Liver (tissue), 8 donors: ENCODE measurements at regions not wholly inside any gene's neighbourhood (a gene's known extent, or its start where the extent isn't known, plus 50 kb on each side); places are given as distances from the start of the nearest gene placed in this dataset.

ENCODE experiments used
- DNase-seq: peaks from one replicate; pipeline ENCODE4 v3.0.0-alpha.2; 2017; ENCODE audit warnings: low spot score
- H3K27ac ChIP-seq, 2 donors: one replicate each; pipeline ENCODE4 v1.7.0; 2013; ENCODE audit warnings: inconsistent platforms in 2 of 2, low read length in 2 of 2, control low read depth in 1 of 2, low read depth in 1 of 2, mild to moderate bottlenecking in 1 of 2
- H3K27me3 ChIP-seq, 4 donors: one replicate each; pipeline versions ENCODE4 v1.6.1 to v1.7.0; 2013; ENCODE audit warnings: low read length in 3 of 4, inconsistent platforms in 1 of 4, mild to moderate bottlenecking in 1 of 4, moderate library complexity in 1 of 4; ENCODE audit not compliant: control insufficient read depth in 4 of 4, insufficient read depth in 4 of 4
- H3K36me3 ChIP-seq, 4 donors: one replicate each; pipeline versions ENCODE4 v1.6.1 to v1.7.0; 2013; ENCODE audit warnings: low read length in 3 of 4, mild to moderate bottlenecking in 3 of 4, low read depth in 1 of 4, moderate library complexity in 1 of 4; ENCODE audit not compliant: control insufficient read depth in 4 of 4, insufficient read depth in 3 of 4
- H3K4me1 ChIP-seq, 4 donors: one replicate each; pipeline versions ENCODE4 v1.6.1 to v1.7.0; 2013; ENCODE audit warnings: low read length in 3 of 4, mild to moderate bottlenecking in 3 of 4, moderate library complexity in 1 of 4; ENCODE audit not compliant: control insufficient read depth in 4 of 4, insufficient read depth in 4 of 4
- H3K4me3 ChIP-seq, 3 donors: one replicate each; pipeline versions ENCODE4 v1.6.1 to v1.7.0; 2013; ENCODE audit warnings: low read length in 3 of 3, control low read depth in 1 of 3, low read depth in 1 of 3, mild to moderate bottlenecking in 1 of 3
- H3K9ac ChIP-seq, 2 donors: one replicate each; pipeline ENCODE4 v1.7.0; 2013; ENCODE audit warnings: low read length in 2 of 2, mild to moderate bottlenecking in 2 of 2, moderate library complexity in 2 of 2, control low read depth in 1 of 2, low read depth in 1 of 2
- H3K9me3 ChIP-seq, 4 donors: one replicate each; pipeline versions ENCODE4 v1.6.1 to v1.7.0; 2013; ENCODE audit warnings: low read length in 3 of 4; ENCODE audit not compliant: control insufficient read depth in 4 of 4
- EGR1 ChIP-seq, 2 donors: IDR thresholded peaks; 2 replicates each; pipeline ENCODE4 v1.6.1; 2016 to 2018; ENCODE audit warnings: antibody characterized with exemption in 2 of 2, low read depth in 2 of 2
- FOXA1 ChIP-seq: IDR thresholded peaks from 2 replicates; pipeline ENCODE4 v1.6.1; 2016; ENCODE audit warnings: antibody characterized with exemption
- FOXA2 ChIP-seq: IDR thresholded peaks from 2 replicates; pipeline ENCODE4 v1.6.1; 2016; ENCODE audit warnings: antibody characterized with exemption
- GABPA ChIP-seq, 2 donors: IDR thresholded peaks in 1 of 2; conservative IDR thresholded peaks in 1 of 2; 2 replicates each; pipeline ENCODE4 v1.6.1; 2016; ENCODE audit warnings: antibody characterized with exemption in 2 of 2, mild to moderate bottlenecking in 1 of 2, moderate library complexity in 1 of 2
- HNF4A ChIP-seq, 2 donors: conservative IDR thresholded peaks; 2 replicates each; pipeline ENCODE4 v1.6.1; 2016; ENCODE audit warnings: antibody characterized with exemption in 2 of 2, mild to moderate bottlenecking in 2 of 2
- HNF4G ChIP-seq: IDR thresholded peaks from 2 replicates; pipeline ENCODE4 v1.6.1; 2016; ENCODE audit warnings: antibody characterized with exemption
- JUND ChIP-seq, 2 donors: IDR thresholded peaks; 2 replicates each; pipeline ENCODE4 v1.6.1; 2016; ENCODE audit warnings: antibody characterized with exemption in 2 of 2
- NR2F2 ChIP-seq: IDR thresholded peaks from 2 replicates; pipeline ENCODE4 v1.6.1; 2016; ENCODE audit warnings: antibody characterized with exemption
- RAD21 ChIP-seq, 2 donors: IDR thresholded peaks; 2 replicates each; pipeline ENCODE4 v1.6.1; 2016; ENCODE audit warnings: antibody characterized with exemption in 2 of 2, mild to moderate bottlenecking in 2 of 2
- SP1 ChIP-seq: IDR thresholded peaks from 2 replicates; pipeline ENCODE4 v1.6.1; 2018; ENCODE audit warnings: antibody characterized with exemption, mild to moderate bottlenecking
- TAF1 ChIP-seq: conservative IDR thresholded peaks from 2 replicates; pipeline ENCODE4 v1.6.1; 2016; ENCODE audit warnings: antibody characterized with exemption, mild to moderate bottlenecking
- YY1 ChIP-seq: IDR thresholded peaks from 2 replicates; pipeline ENCODE4 v1.6.1; 2016; ENCODE audit warnings: antibody characterized with exemption, mild to moderate bottlenecking
- WGBS: extraction: QIAGEN DNeasy Blood & Tissue Kit; methylation state at CpG from one replicate; pipeline ENCODE4 v1.1.7; 2013; 5-methylcytosine and 5-hydroxymethylcytosine counted together
- TF ChIP-seq, protein P1 (sequence below): IDR thresholded peaks from 2 replicates; pipeline ENCODE4 v1.6.1; 2016; ENCODE audit warnings: antibody characterized with exemption, mild to moderate bottlenecking
- TF ChIP-seq, protein P2 (sequence below): IDR thresholded peaks from 2 replicates; pipeline ENCODE4 v1.6.1; 2016; ENCODE audit warnings: antibody characterized with exemption
- TF ChIP-seq, protein P3 (sequence below): IDR thresholded peaks from 2 replicates; pipeline ENCODE4 v1.6.1; 2016; ENCODE audit warnings: antibody characterized with exemption
- TF ChIP-seq, protein P4 (sequence below): fragments of 150-350 bp; IDR thresholded peaks from 2 replicates; pipeline ENCODE4 v1.5.1; 2017; ENCODE audit warnings: improper control_type of control experiment, low read depth, low read length; ENCODE audit not compliant: missing input control
- TF ChIP-seq, protein P5 (sequence below): IDR thresholded peaks from 2 replicates; pipeline ENCODE4 v1.6.1; 2016; ENCODE audit warnings: antibody characterized with exemption
- donor health status: healthy.
- donor health status: healthy.
- donor health status: healthy.
- donor health status: healthy.
- donor health status: healthy.

DNA sequence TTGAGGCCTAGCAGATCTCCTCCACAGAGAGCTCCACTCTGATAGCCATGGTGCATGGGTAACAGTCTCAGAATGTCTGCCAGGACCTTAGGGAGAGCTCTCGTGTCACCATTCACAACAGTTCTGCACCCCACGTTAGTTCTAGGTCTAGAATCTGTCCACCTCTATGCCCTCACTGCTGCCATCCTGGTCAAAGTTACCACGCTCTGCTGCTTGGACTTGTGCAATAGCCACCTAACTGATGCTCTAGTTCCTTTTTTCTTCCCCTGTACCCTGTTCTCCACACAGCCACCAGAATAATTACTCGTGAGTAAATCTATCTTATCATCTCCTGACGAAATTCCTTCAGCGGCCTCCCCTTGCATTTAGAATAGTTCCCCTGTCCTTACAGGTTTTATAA lies 268.8 kb upstream of the GATB start:
- no peak overlapping the region for H3K27ac ChIP-seq
- DNase-seq: no peak
- no peak overlapping the region for H3K9ac ChIP-seq
- WGBS: 90% methylated on average over 6 of the region's 6 CpGs
- no peaks in the 10 kb centered on the region for H3K36me3 ChIP-seq
- no peak overlapping the region for H3K4me3 ChIP-seq
- peaks cover 0 to 3% (median 0%) of the 10 kb centered on the region in 4 donors for H3K9me3 ChIP-seq
- H3K27me3 ChIP-seq: no peaks in the 10 kb centered on the region
- H3K4me1 ChIP-seq: no peaks in the 10 kb centered on the region
- TF ChIP-seq, protein P1, sequence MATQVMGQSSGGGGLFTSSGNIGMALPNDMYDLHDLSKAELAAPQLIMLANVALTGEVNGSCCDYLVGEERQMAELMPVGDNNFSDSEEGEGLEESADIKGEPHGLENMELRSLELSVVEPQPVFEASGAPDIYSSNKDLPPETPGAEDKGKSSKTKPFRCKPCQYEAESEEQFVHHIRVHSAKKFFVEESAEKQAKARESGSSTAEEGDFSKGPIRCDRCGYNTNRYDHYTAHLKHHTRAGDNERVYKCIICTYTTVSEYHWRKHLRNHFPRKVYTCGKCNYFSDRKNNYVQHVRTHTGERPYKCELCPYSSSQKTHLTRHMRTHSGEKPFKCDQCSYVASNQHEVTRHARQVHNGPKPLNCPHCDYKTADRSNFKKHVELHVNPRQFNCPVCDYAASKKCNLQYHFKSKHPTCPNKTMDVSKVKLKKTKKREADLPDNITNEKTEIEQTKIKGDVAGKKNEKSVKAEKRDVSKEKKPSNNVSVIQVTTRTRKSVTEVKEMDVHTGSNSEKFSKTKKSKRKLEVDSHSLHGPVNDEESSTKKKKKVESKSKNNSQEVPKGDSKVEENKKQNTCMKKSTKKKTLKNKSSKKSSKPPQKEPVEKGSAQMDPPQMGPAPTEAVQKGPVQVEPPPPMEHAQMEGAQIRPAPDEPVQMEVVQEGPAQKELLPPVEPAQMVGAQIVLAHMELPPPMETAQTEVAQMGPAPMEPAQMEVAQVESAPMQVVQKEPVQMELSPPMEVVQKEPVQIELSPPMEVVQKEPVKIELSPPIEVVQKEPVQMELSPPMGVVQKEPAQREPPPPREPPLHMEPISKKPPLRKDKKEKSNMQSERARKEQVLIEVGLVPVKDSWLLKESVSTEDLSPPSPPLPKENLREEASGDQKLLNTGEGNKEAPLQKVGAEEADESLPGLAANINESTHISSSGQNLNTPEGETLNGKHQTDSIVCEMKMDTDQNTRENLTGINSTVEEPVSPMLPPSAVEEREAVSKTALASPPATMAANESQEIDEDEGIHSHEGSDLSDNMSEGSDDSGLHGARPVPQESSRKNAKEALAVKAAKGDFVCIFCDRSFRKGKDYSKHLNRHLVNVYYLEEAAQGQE: no peak
- TF ChIP-seq, protein P2, sequence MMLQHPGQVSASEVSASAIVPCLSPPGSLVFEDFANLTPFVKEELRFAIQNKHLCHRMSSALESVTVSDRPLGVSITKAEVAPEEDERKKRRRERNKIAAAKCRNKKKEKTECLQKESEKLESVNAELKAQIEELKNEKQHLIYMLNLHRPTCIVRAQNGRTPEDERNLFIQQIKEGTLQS: no peak
- TF ChIP-seq HNF4G (no peak), JUND (IDR thresholded peaks at IDR 0.05) (no peak), FOXA1 (no peak), SP1 (no peak), HNF4A (conservative IDR thresholded peaks at IDR 0.05) (no peak), RAD21 (IDR thresholded peaks at IDR 0.05) (no peak), GABPA (IDR thresholded peaks at IDR 0.05 in 1 of 2, conservative IDR thresholded peaks at IDR 0.05 in 1 of 2) (no peak), EGR1 (IDR thresholded peaks at IDR 0.05; ENCODE audit: low read depth in 2 of 2) (no peak)
- TF ChIP-seq, protein P3, sequence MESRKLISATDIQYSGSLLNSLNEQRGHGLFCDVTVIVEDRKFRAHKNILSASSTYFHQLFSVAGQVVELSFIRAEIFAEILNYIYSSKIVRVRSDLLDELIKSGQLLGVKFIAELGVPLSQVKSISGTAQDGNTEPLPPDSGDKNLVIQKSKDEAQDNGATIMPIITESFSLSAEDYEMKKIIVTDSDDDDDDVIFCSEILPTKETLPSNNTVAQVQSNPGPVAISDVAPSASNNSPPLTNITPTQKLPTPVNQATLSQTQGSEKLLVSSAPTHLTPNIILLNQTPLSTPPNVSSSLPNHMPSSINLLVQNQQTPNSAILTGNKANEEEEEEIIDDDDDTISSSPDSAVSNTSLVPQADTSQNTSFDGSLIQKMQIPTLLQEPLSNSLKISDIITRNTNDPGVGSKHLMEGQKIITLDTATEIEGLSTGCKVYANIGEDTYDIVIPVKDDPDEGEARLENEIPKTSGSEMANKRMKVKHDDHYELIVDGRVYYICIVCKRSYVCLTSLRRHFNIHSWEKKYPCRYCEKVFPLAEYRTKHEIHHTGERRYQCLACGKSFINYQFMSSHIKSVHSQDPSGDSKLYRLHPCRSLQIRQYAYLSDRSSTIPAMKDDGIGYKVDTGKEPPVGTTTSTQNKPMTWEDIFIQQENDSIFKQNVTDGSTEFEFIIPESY: no peak
- TF ChIP-seq, protein P4, sequence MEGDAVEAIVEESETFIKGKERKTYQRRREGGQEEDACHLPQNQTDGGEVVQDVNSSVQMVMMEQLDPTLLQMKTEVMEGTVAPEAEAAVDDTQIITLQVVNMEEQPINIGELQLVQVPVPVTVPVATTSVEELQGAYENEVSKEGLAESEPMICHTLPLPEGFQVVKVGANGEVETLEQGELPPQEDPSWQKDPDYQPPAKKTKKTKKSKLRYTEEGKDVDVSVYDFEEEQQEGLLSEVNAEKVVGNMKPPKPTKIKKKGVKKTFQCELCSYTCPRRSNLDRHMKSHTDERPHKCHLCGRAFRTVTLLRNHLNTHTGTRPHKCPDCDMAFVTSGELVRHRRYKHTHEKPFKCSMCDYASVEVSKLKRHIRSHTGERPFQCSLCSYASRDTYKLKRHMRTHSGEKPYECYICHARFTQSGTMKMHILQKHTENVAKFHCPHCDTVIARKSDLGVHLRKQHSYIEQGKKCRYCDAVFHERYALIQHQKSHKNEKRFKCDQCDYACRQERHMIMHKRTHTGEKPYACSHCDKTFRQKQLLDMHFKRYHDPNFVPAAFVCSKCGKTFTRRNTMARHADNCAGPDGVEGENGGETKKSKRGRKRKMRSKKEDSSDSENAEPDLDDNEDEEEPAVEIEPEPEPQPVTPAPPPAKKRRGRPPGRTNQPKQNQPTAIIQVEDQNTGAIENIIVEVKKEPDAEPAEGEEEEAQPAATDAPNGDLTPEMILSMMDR: no peak
- TF ChIP-seq, protein P5, sequence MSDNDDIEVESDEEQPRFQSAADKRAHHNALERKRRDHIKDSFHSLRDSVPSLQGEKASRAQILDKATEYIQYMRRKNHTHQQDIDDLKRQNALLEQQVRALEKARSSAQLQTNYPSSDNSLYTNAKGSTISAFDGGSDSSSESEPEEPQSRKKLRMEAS: no peak

DNA sequence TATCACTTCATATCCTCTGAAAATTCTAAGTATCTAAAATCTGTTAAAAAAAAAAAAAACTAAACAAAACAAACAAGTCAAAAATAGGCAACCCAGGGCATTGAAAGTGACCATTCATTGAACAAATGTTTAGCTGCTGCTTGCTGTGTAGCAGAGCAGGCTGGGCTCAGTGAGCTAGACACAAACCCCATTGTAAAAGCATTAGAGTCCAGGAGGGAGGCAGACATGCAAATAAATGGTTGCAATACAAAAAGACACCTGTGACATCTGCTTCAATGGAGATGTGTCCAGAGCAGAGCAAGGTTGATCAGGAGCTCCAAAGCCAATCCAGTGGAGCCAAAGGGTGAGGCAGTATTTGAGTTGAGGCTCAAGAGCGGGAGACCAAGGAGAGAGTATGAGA lies 267.3 kb upstream of the GATB start:
- Histone ChIP-seq H3K4me3 (no peak overlapping the region), H3K27me3 (no peaks in the 10 kb centered on the region), H3K4me1 (no peaks in the 10 kb centered on the region), H3K27ac (no peak overlapping the region), H3K9ac (no peak overlapping the region), H3K9me3 (peaks cover 0 to 3% (median 0%) of the 10 kb centered on the region in 4 donors), H3K36me3 (no peaks in the 10 kb centered on the region)
- 92% methylated on average over 1 of the region's 1 CpG for WGBS
- DNase-seq: no peak
- no peak for TF ChIP-seq HNF4G
- TF ChIP-seq FOXA2: no peak
- no peak for TF ChIP-seq YY1
- no peak for TF ChIP-seq RAD21 (IDR thresholded peaks at IDR 0.05)
- no peak for TF ChIP-seq GABPA (IDR thresholded peaks at IDR 0.05 in 1 of 2, conservative IDR thresholded peaks at IDR 0.05 in 1 of 2)
- TF ChIP-seq, protein P3: no peak
- TF ChIP-seq NR2F2: no peak
- TF ChIP-seq, protein P1: no peak
- TF ChIP-seq SP1: no peak
- no peak for TF ChIP-seq TAF1
